Umbilical cord (tissue), 1 donor: ENCODE measurements at regions not wholly inside any gene's neighbourhood (a gene's known extent, or its start where the extent isn't known, plus 50 kb on each side); places are given as distances from the start of the nearest gene placed in this dataset.

ENCODE experiments used
- DNase-seq: peaks from one replicate; pipeline ENCODE4 v3.0.0-alpha.2; 2015; ENCODE audit warnings: low spot score

DNA sequence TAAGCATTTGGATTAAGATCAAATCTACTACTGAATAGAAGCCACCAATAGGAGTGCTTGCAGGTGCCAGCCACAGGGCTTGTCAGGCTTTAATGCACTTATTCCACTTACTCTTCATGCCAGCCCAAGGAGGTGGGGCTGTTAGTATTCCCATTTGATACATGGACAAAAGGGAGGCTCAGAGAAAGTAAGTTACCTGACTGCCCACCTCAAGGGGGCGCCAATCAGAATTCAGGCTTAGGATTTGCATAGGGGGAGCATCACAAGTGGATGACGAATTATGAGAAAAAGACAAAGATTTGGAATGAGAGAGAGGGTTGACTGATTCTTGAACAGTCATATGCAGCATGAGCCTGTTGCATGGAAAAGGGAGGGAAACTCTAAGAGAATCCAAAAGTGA, 188.4 kb upstream of the TSHZ2 start:
- DNase-seq = no peak

DNA sequence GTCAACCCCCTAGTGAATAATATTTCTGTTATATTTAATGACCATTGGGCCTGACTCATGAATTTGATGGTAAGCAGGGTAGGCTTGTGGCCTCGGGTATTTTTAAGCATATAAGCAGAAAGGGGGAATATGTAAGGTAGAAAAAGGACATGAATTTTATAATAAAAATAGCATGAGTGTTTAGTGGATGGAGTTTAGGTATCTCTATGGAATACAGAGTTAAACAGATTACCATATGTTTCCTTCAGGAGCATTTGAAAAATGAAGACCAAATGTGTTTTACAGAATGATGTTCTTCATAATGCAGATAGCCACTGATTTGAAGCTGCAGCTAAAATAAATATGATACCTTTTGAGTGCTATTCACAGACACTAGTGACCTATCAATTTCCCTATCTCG, 191.7 kb upstream of the TSHZ2 start:
- no peak for DNase-seq

DNA sequence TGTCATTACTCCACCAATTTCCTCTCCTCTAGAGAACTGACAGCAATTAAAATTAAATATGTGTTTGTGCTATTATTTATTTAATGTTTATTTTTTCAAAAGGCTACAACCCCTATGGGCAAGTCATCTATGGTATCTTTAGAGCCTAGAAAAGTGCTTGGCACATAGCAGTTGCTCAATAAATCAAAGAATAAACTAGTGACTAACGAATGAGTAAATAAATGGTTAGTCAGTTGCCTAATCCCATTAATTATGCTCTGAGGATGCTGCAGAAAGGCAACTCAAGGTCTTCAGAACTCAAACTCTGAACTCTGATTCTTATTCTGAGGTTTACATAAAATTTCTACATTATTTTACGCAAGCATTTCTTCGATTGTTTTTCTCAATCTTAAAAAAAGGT, 193.0 kb upstream of the TSHZ2 start:
- DNase-seq = no peak

DNA sequence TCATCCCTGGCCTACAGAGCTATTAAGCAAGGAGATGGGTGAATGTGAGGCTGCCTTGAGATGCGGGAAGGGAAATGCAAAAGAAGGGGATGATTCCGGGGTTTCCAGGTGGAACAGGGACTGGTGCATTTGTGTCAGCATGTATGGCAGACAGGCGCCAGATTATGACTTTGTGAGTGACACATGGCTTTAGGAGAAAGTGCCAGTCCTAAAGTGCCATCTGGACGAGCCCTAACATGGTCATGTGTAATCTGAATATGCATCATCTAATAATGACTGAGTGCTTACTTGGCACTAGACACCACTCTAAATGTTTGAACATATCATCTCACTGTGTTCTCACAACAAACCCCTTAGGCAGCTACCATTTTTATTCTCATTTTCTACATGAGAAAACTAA, 195.0 kb upstream of the TSHZ2 start:
- DNase-seq = no peak

DNA sequence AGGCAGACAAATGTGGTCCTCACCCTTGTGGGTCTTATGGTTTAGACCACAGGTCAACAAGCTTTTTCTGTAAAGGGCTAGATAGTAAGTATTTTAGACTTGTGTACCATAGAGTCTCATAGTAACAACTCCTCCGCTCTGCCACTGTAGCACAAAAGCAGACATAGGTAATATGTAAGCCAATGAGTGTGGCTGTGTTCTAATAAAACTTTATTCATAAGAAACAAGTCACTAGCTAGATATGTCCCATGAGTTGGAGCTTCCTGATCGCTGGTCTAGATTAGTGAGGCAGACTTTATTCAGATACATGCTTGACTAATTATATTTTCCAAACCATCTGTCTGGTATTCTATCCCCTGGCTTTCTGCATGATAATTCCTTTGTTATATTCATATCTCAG, 196.4 kb upstream of the TSHZ2 start:
- no peak for DNase-seq

DNA sequence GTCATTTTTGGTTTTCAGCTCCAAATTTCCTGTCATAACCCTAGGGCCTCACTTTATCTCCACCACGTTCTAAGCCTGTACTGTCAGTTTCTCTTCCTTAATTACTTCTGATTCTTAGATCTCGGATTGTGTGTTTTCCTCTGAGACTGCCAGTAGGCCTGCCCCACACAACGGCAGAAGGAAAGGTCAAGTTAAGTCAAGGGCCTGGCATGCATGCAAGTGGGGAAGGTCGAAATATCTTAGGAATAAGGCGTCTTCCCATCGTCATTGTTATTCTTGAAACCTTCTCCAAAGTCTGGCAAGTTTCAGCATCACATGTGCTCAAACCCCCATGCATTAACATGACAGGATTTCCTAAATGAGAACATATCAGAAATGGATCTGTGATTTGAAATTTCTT, 203.5 kb upstream of the TSHZ2 start:
- peak; percentile 11 for DNase-seq

DNA sequence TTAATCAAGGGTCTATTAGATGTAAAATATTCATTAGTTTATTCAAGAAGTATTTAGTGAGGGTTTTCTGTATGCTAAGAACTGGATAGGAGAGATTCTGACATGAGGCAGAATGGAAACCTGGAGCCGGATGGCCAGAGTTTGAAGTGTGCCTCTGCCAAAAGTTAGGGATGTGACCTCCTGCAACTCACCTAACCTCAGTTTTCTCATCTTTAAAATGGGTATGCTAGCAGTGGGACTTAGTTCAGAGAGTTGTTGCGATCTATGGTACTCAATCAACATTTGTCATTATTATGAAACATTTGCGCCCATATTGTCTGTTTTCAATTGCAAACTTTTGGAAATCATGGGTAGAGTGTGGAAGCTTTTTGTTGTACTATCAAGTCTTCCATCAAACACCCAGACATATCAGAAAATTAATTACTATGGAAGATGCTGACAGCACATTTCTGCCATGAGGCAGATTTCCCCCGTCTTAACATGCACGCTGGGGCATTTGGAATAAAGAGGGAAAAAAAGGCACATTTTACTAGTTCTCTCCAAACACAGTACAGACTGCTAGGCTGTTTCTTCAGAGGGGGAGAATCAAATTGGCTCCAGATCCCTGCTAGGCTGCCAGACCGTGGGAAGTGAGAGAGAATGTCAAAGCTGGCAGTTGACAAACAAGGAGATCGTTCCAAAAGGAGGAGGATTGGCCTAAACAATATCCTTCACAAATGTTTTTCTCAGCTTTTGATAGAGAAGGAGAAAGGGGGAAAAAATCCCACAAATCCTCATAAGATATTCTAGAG, 205.3 kb upstream of the TSHZ2 start:
- peak; percentile 11 for DNase-seq

DNA sequence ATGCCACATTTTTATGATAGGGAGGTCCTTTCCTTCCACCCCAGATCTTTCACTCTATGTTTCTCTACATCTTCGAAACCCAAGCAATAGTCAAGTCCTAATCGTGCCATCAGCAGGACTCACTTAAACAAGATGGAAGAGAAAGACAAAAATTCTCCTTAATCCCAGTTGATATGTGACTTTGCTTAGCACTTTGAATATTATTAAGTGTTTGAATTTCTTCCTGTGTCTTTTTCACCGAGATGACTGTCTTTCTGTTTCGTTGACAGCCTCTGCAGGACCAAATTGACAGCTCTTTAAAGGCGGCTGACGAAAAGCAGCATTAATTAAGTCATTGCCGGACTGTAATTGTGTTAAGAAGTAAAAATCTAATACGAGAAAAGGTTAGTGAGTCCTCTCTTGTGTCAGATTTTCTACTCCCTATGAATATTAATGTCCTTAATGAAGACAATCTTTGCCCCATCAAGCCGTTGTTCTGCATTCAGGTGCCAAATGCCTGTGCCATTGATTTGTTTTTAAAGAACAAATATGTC, 208.8 kb upstream of the TSHZ2 start:
- DNase-seq = no peak

DNA sequence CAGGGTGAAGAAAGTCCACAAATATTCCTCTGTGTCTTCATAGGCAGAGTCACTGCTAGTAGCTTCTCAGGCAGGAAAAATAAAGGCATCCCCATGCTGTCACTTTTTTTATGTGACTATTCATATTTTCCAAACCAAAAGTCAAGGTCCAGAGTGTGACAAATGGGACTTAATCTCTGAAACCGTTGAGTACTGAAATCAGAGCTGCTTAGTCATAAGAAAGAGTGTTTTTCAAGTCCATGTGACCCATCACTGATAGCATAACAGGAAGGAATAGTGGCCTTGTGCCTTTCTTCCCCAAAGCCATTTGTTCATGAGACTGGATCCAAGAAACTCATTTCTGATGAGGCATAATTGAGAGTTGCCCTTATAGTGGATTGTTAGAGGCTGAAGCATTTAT, 210.3 kb upstream of the TSHZ2 start:
- no peak for DNase-seq

DNA sequence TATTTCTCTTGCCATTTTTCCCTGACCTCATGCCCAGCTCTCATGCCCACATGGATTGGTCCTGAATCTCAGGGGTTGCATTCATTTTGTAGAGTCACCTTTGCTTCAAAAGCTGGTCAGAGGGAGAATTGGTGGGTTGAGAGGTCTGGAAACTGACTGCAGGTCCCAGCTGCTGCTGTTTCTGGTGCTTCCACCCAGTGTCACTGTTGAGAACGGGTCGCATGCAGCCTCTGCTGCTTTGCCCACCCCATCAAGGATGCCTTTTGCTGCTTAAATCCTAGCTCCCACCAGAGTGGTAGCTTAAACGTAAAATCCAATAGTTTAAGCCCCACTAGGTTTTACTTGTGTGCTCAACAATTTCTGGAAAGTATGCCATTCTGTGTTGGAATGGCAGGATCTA, 211.4 kb upstream of the TSHZ2 start:
- DNase-seq = no peak

DNA sequence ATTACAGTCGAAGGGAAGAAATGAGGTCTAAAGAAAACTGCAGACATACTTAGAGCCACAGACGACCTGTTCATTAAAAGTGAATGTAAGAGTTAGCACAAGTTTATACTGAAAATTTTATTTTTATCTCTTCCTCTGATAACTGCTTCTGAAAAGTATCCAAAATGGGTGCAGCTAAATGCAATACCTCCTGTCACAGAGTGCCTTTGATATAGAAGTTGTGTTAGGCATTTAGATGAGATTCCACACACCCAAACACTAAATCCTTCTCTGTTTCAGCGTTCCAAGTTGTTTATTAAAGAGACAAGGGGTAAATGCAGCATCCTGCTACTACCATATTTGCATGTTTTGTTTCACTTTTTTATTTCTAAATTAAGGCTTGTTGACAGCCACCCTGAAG, 214.7 kb upstream of the TSHZ2 start:
- DNase-seq = peak; percentile 25

DNA sequence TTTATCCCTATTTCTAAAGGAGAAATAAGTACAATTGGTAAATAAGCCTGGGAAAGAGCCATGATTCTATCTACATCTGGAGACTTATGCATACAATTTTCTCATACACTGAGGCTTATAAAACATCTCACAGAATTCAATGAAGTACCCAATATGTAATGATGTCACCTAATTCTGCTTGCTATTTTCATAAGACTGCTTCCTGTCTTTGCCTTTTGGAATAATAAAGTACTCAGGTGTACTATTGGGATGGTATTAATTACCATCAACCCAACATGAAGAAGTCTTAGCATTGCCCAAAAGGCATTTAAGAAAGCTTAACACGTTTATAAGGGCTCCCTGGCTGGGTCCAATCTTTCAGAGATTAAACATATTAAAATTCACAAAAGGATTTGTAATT, 216.4 kb upstream of the TSHZ2 start:
- no peak for DNase-seq

DNA sequence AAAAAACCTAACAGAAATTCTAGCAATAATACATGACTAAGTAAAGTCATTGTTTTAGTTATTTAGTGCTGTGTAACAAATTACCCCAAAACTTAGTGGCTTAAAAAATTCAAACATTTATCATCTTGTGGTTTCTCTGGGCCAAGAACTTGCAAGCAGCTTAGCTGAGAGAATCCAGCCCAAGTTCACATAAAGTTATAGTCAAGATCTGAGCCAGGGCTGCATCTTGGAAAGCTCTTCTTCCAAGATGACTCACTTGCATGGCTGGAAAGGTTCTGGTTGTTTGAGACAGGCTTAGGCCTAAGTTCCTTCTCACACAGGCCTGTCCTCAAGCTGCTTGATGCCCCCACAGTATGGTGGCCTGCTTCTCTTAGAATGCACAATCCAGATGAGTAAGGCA, 217.8 kb upstream of the TSHZ2 start:
- no peak for DNase-seq

DNA sequence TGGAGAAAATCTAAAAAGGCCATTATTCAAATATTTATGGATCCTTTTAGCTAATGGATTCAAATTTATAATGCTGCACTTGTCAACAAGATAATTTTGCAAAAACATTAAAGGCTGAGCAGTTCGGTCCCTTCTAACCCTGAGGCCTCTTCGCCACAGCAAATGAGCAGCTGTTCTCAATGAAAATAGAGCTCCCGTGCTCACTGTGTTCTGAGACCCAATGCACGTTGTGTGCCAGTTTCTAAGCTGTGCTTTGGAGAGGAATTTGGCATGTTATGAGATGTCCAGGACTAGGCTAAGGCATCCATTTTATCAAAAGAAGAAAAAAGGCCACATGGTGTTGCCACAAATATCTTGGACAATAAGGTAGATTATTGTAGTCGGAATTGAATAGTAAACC, 220.1 kb upstream of the TSHZ2 start:
- no peak for DNase-seq

DNA sequence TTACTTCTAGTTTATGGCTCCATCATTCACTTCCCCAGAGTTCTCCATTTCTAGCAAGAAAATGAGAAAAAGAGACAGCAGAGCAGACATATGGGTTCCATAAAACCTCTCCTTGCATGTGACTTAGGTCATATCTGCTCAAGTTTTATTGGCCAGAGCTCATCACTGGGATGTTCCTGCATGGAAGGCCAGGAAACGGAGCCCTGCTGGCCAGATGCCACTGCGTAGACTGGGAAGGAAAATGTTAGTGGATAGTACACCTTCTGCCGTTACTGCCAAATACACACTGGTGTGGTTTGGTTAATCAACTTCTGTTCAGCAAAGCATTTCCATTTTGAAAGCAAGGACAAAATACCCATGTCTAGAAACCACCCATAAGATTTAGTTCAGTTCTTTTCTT, 220.6 kb upstream of the TSHZ2 start:
- DNase-seq = no peak

DNA sequence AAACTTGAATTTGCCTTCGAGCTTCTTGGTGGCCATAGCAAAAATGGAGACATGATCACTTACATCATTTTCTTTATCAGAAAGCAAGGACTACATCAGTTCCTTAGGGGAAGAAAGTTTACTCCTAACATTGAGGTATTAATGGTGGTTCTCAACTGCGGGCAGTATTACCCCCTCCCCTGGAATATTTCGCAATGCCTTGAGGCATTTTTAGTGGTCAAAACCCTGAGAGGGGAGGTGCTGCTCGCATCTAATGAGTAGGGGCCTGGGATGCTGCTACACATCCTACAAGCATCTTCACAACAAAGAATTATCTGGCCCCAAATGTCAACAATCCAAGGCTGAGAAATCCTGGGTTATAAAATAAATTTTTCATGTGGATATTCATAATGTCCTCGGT, 222.2 kb upstream of the TSHZ2 start:
- no peak for DNase-seq

DNA sequence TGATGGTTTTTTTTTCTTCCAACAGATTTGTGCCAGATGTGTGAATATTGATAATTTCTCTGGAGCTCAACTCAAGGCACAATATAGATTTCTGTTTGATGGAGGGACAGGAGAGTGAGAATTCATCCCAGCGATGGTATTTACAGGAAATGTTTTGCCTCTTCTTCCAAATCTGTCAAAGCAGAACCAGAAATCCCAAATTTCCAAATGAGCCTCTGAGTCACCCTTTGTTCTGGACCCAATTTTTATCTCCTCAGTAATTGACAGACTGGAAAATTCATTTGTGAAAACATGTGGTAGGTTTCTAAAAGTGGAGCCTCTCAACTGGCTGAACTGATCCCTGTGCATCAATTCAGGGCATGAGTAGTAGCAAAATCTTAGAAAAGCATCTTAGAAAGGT, 223.2 kb upstream of the TSHZ2 start:
- DNase-seq = no peak

DNA sequence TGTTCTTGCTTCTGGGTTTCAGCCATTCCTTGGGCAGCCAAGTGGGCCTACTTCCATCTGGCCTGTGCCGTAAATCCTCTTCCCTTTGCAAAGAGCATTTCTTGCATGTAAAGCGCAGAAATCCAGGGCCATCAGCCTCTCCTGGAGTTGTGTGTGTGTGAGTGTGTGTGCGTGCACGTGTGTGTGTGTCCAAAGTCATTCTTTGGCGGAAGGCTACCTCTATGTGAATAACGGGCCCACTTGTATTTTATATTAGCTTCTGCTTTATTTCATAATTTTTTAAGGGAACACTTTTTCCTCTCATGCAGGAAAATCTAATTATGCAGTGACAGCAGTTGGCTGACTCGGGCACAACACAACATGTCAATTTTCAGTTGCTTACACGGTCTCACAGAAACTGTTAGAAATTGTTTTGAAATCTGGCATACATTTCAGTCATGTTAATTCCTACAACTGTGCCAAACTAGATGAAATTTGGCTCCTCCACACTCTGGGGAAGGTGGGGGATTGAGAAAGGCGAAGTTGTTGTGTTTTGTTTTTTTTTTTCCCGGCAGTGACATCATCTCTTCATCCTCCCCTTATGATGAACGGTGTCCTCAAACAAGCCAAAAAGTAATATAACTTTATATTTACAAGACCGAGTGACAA, 223.7 kb upstream of the TSHZ2 start:
- DNase-seq = no peak

DNA sequence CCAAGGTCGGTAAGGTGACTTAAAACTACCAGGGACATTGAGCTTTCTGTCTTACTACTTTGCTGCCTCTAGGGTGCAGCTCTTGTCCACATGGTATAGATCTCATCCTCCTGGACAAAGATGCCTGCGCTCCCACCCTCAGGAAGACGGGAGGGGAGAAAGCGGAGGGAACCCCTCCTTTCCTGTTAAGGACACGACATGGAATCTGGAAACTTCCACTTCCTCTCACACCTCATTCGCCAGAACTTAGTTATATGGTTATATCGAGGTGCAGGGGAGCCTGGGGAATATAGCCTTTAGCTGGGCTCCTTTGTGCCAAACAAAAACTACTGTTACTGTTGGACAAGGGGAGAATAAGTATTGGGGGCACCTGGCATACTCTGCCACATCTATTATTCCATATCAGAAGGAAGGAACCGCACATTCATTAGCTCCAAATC, 224.3 kb upstream of the TSHZ2 start:
- no peak for DNase-seq

DNA sequence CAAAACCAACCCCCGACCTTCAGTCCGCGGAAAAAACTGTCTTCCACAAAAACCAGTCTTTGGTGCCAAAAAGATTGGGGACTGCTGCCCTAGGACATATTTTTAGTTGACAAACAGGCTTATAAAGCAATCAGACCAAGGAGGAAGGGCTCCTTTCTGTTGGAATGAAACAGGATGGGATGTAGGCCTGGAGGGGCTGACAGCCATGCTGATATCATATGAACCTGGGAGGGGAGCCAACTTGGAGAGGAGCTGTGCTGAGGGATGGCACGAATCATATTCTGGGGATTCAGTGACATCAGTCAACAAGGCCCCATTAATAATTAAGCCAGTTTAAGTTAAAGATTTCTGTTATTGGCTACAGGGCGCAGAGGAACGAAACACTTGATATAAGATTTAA, 225.4 kb upstream of the TSHZ2 start:
- peak; percentile 25 for DNase-seq

DNA sequence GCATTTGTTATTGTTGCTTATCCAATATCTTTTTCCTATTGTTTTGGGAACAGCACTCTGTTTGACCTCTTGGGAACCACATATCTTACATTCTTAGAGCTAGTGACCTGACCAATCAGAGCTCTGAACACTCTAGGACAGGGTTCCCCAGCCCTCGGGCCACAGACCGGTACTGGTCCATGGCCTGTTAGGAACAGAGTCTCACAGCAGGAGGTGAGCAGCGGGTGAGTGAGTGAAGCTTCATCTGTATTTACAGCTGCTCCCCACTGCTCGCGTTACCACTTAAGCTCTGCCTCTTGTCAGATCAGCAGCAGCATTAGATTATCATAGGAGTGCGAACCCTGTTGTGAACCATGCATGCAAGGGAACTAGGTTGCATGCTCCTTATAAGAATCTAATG, 226.0 kb upstream of the TSHZ2 start:
- no peak for DNase-seq

DNA sequence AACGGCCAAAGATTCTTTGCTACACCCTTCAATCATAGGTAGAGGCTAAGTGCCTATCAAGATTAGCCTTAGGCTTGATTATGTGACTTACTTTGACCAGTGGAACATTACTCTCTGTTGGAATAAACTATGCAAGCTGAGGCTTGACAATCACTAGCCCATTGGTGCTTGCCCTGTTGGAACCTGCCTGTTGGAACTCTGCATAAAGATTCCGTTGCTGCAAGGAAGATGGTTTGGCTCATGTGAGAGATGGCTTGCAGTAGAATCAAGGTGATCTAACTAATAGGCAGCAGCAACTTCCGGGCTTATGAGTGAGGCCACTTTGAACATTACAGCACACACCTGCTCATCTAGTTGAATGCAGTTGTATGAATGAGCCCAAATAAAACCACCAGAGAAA, 227.7 kb upstream of the TSHZ2 start:
- no peak for DNase-seq

DNA sequence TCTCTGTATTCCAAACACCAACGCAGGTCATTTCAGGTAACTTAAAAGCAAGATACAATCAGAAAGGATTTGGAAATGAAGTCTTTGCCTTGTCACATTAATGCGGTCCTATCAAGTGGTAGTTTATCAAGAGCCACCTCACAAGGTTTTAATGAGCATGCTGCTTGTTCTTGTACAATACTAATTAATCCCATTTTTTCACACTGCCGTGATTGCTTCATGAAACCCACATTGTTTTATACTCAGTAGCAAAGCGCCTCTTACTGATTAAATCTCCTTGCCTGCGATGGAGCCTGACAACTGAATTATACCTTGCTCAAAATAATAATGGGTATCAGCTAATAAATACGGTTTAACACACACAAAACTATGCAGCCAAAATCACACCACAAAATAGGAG, 234.1 kb upstream of the TSHZ2 start:
- DNase-seq = no peak
